Muscle of leg (tissue), 3 donors: ENCODE measurements at regions not wholly inside any gene's neighbourhood (a gene's known extent, or its start where the extent isn't known, plus 50 kb on each side); places are given as distances from the start of the nearest gene placed in this dataset.

ENCODE experiments used
- DNase-seq: peaks from one replicate; pipeline ENCODE4 v3.0.0; 2013
- H3K27ac ChIP-seq: one replicate; pipeline ENCODE4 v1.5.1; 2013; ENCODE audit warnings: mild to moderate bottlenecking, low read length, control low read depth
- H3K27me3 ChIP-seq: one replicate; pipeline ENCODE4 v1.6.1; 2013; ENCODE audit warnings: low read length; ENCODE audit not compliant: control insufficient read depth, insufficient read depth
- H3K36me3 ChIP-seq: one replicate; pipeline ENCODE4 v1.6.1; 2013; ENCODE audit warnings: low read length; ENCODE audit not compliant: control insufficient read depth, insufficient read depth
- H3K4me1 ChIP-seq: one replicate; pipeline ENCODE4 v1.6.1; 2013; ENCODE audit warnings: low read length; ENCODE audit not compliant: control insufficient read depth, insufficient read depth
- H3K4me3 ChIP-seq: one replicate; pipeline ENCODE4 v1.5.1; 2013; ENCODE audit warnings: low read length, control low read depth
- H3K9me3 ChIP-seq: replicated peaks from 2 replicates; pipeline ENCODE4 v1.6.1; 2013; ENCODE audit warnings: low read depth, low read length; ENCODE audit not compliant: control insufficient read depth
- WGBS: methylation state at CpG from one replicate; pipeline ENCODE4 v1.1.5; 2013; ENCODE audit warnings: missing lambda C conversion rate; ENCODE audit not compliant: insufficient coverage; 5-methylcytosine and 5-hydroxymethylcytosine counted together

- Histone ChIP-seq H3K36me3 (no peaks in the 10 kb centered on the region), H3K27me3 (no peaks in the 10 kb centered on the region), H3K4me3 (no peak overlapping the region), H3K9me3 (no peaks in the 10 kb centered on the region), H3K27ac (no peak overlapping the region), H3K4me1 (no peaks in the 10 kb centered on the region)
- WGBS = no CpG with 5 or more reads among the region's 3 CpGs
- no peak for DNase-seq
These were observed 197.7 kb downstream of the TENT4A start for GRCh38 chr5:6910950-6911349.

- Histone ChIP-seq H3K36me3 (no peaks in the 10 kb centered on the region), H3K27ac (no peak overlapping the region), H3K4me1 (no peaks in the 10 kb centered on the region), H3K27me3 (no peaks in the 10 kb centered on the region), H3K9me3 (peaks cover 2% of the 10 kb centered on the region), H3K4me3 (no peak overlapping the region)
- no peak for DNase-seq
- 80% methylated on average over 2 of the region's 2 CpGs for WGBS
These were observed 201.1 kb downstream of the TENT4A start for GRCh38 chr5:6914347-6914746.

GRCh38 chr5:6915574-6915973, 202.3 kb downstream of the TENT4A start:
- no peaks in the 10 kb centered on the region for H3K27me3 ChIP-seq
- no peak overlapping the region for H3K27ac ChIP-seq
- DNase-seq = no peak
- no peaks in the 10 kb centered on the region for H3K4me1 ChIP-seq
- no peaks in the 10 kb centered on the region for H3K36me3 ChIP-seq
- no peak overlapping the region for H3K4me3 ChIP-seq
- H3K9me3 ChIP-seq = peaks cover 2% of the 10 kb centered on the region
- 80% methylated on average over 2 of the region's 3 CpGs for WGBS

- Histone ChIP-seq H3K4me3 (no peak overlapping the region), H3K27me3 (no peaks in the 10 kb centered on the region), H3K9me3 (peaks cover 2% of the 10 kb centered on the region), H3K4me1 (no peaks in the 10 kb centered on the region), H3K36me3 (no peaks in the 10 kb centered on the region), H3K27ac (no peak overlapping the region)
- no peak for DNase-seq
- no CpG with 5 or more reads among the region's 5 CpGs for WGBS
These were observed 205.0 kb downstream of the TENT4A start for GRCh38 chr5:6918255-6918654.

DNA sequence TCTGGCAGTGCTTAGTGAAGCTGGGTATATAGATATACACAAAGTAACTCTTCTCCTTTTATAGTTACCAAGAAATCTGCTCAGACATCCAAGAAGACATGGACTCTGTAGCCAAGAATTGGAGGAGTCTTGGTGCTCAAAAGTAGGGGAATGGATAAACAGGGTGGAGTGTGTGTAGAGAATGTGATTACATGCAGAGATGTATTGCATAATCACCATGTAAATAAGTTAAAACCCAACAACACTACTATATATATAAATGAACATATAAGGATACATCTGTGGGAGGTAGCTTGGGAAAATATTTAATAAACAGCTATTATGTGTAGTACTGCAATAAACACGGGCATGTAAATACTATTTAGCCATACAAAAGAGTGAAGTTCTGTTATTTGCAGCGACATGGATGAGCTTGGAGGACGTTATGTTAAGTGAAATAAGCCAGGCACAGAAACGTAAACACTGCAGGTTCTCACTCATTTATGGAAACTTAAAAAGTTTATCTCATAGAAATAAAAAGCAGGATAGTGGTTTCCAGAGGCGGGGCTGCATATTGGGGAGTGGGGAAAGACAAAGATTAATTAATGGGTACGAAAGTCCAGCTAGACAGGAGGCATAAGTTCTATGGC, 207.5 kb downstream of the TENT4A start:
- Histone ChIP-seq H3K4me1 (no peaks in the 10 kb centered on the region), H3K27ac (no peak overlapping the region), H3K27me3 (no peaks in the 10 kb centered on the region), H3K4me3 (no peak overlapping the region), H3K36me3 (no peaks in the 10 kb centered on the region), H3K9me3 (peaks cover 2% of the 10 kb centered on the region)
- DNase-seq = no peak
- no CpG with 5 or more reads among the region's 6 CpGs for WGBS

- H3K27ac ChIP-seq = no peak overlapping the region
- no peaks in the 10 kb centered on the region for H3K9me3 ChIP-seq
- DNase-seq = no peak
- H3K4me3 ChIP-seq = no peak overlapping the region
- 50% methylated on average over 1 of the region's 1 CpG for WGBS
- H3K36me3 ChIP-seq = no peaks in the 10 kb centered on the region
- H3K27me3 ChIP-seq = no peaks in the 10 kb centered on the region
- no peaks in the 10 kb centered on the region for H3K4me1 ChIP-seq
These were observed 213.3 kb downstream of the TENT4A start for GRCh38 chr5:6926491-6927038.

- Histone ChIP-seq H3K9me3 (no peaks in the 10 kb centered on the region), H3K4me3 (no peak overlapping the region), H3K27ac (no peak overlapping the region), H3K27me3 (no peaks in the 10 kb centered on the region), H3K4me1 (no peaks in the 10 kb centered on the region), H3K36me3 (no peaks in the 10 kb centered on the region)
- DNase-seq = no peak
- WGBS = no CpG with 5 or more reads among the region's 1 CpG
These were observed 222.8 kb downstream of the TENT4A start for GRCh38 chr5:6936031-6936430.

DNA sequence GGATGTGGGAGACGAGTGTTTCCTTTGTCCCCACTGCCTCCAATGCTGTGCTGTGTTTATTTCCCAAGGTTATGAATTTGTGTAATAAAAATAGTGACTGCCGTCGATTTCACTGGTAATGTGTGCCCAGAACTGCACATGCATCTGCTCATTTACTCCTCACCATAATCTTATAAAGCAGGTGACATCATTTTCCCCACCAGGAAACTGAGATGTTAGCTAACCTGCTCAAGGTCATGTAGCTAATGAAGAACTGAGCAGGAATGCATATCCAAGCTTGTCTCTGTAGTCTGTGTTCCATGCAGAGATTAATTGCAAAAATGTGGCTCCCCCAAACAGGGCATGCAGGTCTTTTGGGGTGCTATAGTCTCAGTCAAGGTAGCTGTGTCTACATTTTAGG, 224.4 kb downstream of the TENT4A start:
- no peaks in the 10 kb centered on the region for H3K36me3 ChIP-seq
- no peaks in the 10 kb centered on the region for H3K27me3 ChIP-seq
- no peak overlapping the region for H3K27ac ChIP-seq
- H3K9me3 ChIP-seq = no peaks in the 10 kb centered on the region
- no peaks in the 10 kb centered on the region for H3K4me1 ChIP-seq
- H3K4me3 ChIP-seq = no peak overlapping the region
- WGBS = 57% methylated on average over 1 of the region's 3 CpGs
- no peak for DNase-seq

- Histone ChIP-seq H3K9me3 (no peaks in the 10 kb centered on the region), H3K4me3 (no peak overlapping the region), H3K4me1 (no peaks in the 10 kb centered on the region), H3K36me3 (no peaks in the 10 kb centered on the region), H3K27ac (no peak overlapping the region), H3K27me3 (no peaks in the 10 kb centered on the region)
- WGBS = 67% methylated on average over 2 of the region's 3 CpGs
- no peak for DNase-seq
These were observed 228.4 kb downstream of the TENT4A start for GRCh38 chr5:6941631-6942030.

- no peaks in the 10 kb centered on the region for H3K4me1 ChIP-seq
- H3K9me3 ChIP-seq = no peaks in the 10 kb centered on the region
- DNase-seq = no peak
- 80% methylated on average over 6 of the region's 11 CpGs for WGBS
- no peaks in the 10 kb centered on the region for H3K36me3 ChIP-seq
- no peak overlapping the region for H3K4me3 ChIP-seq
- H3K27me3 ChIP-seq = no peaks in the 10 kb centered on the region
- H3K27ac ChIP-seq = no peak overlapping the region
These were observed 230.2 kb downstream of the TENT4A start for GRCh38 chr5:6943197-6944112.
